Kasumi-1 (cell line): ENCODE measurements at regions not wholly inside any gene's neighbourhood (a gene's known extent, or its start where the extent isn't known, plus 50 kb on each side); places are given as distances from the start of the nearest gene placed in this dataset.
A peak's percentile ranks its signal among the peaks of the same experiment; 100 is the strongest.
"Not testable (repeated sequence)": the region's sequence is repeated elsewhere in the genome, so short reads cannot be mapped to it uniquely, and the experiment has no call there.

Source experiments
- DNase-seq, 2 experiments: peaks; one replicate each; lab custom pipeline; 2025; lab: John Stamatoyannopoulos, UW

DNA sequence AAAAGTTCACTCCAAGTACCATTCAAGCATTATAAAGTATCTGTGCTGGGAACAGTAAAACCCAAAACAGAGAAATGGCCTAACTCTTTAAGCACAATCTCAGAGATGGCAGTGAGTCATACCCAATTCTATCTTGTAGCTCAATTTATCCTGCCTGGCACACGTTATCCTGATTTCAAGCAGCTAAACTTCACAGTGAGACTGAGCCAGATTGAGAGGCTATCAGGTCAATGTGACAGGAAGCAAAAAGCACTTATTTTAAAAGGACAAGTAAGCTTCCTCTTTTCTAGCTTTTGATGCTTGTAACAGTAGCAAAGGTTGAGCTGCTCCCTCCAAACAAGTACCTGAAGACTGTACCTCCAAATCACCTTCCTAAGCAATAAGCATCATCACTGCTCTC lies 324.9 kb downstream of the NAF1 start:
- peak; percentile 12 to 20 for DNase-seq

DNA sequence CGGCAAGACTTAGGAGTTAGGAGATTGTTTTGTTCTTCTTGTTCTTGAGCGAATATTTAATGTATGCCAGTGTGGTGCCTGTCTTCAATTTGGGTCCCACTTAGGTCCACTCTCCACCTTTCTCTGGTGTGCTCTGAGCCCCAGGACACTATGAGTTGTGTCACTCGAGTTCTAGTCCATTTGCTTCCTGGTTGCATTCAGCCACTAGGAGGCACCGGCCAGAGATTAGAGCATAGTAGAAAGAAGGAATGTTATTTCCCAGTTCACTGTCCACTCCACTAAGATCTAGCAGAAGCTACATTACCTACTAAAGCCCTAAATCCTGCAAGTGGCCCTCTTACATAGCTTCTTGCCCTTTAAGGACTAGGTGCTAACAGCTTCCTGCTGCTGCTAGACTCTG lies 326.9 kb downstream of the NAF1 start:
- no peak for DNase-seq

DNA sequence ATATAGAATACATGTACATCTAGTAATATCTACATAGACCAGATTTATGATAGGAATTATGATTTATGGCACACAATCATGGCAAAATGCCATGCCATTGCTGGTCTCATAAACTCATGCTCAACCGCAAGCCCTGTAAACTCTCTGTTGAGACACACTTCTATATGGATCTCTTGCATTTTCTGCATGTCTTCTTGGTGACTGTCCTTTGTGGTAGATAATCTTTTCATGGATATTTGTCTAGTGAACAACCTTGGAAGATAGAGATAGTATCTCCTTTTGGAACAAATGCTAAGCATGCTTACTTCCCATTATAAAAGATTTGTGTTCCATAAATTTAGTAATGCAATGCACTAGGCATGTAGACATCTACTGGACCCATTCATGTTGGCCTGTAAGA lies 328.0 kb downstream of the NAF1 start:
- no peak for DNase-seq

DNA sequence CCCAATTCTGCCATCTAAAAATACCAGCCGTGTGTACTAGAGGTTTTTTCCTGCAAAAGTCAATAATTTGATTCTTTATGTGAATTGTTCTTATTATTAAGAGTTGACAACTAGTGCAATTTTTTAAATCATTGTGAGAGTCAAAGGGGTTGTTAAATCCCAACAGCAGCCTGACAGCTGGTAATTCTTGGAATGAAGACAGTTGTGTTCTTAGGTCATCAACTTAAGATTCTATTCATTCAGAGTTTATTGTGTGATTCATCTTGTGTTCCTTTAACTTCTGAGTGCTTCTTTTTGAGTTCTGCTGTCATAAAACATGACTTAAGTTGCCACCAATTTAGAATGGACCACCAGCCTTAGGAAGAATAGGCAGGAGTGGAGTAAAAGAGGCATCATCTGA lies 329.0 kb downstream of the NAF1 start:
- no peak for DNase-seq

DNA sequence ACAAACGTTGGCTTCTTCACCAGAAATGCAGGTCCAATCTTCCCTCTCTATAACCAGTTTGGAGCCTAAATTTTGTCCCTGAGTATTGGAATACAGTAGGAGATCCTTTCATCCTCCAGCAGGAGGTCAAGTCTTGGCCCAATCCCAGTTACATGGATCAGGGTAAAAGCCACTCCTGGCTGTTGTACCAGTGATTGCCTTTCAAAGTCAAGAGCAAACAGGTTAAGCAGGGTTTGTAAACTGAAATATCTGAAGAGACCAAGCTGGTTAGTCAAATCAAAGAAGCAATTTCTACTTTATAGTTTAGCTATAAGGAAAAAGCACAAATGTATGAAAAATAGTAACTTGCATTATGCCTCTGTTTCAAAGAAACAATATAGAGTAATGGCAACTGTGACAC lies 329.4 kb downstream of the NAF1 start:
- DNase-seq, result no peak

DNA sequence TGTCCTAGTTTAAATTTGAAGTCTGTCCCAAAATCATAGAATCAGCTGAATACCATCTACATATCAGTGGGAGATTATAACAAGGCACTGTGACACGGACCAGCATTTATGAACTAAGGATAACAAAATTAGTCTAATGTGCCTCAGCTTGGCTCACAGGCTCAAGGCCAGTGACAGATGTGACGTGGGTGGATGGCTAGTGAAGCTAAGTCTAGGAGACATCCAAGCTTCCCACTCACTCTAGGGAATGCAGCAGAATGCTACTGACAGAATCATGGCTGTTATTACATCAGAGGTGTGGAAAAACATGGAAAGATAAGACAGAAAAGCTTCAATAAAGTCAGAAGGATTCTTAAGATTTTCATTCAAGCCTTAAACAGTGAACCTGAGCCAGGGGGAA lies 329.9 kb downstream of the NAF1 start:
- DNase-seq, result no peak

DNA sequence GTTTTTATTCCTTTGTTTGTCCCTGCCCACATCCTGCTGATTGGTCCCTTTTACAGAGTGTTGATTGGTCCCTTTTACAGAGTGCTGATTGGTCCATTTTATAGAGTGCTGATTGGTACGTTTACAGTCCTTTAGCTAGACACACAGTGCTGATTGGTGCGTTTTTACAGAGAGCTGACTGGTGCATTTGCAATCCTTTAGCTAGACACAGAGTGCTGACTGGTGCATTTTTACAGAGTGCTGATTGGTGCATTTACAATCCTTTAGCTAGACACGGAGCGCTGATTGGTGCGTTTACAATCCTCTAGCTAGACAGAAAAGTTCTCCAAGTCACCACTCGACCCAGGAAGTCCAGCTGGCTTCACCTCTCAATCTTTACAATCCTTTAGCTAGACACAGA lies 330.4 kb downstream of the NAF1 start:
- DNase-seq, result not testable (repeated sequence)

DNA sequence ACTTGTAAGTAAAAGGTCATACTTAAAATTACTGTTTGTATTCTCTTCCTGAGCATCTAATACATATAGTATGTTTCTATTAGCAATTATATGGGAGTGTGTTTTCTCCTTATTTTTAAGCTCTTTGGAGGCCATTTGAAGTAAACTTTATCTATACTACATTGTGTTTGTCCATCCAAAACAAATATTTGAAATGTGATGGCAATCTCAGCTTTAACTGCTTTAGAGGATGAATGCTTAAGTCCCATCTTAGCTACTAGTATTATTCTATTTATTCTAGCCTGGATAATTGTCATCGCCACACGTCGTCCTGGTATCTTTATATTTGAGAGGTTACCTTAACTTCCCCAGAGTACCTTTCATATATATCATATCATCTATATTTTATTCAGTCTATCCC lies 335.8 kb downstream of the NAF1 start:
- DNase-seq, result no peak

DNA sequence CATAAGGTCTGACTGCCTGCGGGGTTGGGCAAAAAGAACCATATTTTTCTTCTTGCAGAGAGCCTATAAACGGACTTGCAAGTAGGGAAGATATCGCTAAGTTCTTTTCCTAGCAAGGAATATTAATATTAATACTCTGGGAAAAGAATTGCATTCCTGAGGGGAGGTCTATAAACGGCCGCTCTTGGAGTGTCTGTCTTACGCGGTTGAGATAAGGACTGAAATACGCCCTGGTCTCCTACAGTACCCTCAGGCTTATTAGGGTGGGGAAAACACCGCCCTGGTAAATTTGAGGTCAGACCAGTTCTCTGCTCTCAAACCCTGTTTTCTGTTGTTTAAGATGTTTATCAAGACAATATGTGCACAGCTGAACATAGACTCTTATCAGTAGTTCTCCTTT lies 349.3 kb downstream of the NAF1 start:
- not testable (repeated sequence) for DNase-seq

DNA sequence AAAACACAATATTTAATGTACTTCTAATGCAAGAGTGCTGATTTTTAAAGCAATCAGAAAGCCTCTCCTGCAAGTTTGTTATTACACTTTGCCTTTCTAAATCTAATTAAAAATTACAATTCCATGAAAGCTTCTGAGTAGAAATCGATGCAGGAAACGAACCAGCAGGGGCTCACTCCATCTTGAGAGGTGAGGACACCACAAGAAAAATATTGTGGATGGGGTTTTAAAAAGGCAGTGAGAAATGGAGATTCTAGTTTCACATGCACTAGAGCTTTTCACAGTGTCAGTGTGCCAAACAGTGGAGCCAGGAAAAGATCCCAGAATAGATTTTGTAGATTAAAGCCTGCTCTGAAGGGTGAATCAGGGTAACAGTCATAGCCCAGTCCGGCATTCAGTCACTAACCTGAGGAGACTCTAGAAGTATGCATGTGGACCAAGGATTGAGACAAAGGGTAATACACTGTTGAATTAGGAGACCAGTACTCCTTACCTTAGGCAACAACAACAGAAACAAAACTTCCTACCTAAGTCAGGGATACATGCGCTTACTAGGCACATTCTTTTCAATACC lies 362.3 kb downstream of the NAF1 start:
- DNase-seq, result no peak

DNA sequence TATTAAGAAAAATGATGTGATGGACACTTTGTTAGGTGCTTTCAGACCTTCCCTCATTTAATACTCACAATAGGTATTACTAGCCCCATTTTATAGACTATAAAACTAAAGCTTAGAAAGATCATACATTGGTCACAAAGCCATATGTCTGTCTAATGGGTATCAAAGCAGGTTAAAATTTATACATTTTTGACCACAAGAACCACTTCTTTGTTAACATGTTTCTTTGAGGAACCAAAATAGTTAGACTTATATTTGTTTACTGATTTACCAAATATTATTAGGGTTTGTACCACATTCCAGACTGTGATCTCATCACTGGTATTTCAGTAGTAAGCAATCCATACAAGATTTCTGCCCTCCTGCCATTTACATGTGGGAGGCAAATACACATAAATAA lies 363.3 kb downstream of the NAF1 start:
- no peak for DNase-seq

DNA sequence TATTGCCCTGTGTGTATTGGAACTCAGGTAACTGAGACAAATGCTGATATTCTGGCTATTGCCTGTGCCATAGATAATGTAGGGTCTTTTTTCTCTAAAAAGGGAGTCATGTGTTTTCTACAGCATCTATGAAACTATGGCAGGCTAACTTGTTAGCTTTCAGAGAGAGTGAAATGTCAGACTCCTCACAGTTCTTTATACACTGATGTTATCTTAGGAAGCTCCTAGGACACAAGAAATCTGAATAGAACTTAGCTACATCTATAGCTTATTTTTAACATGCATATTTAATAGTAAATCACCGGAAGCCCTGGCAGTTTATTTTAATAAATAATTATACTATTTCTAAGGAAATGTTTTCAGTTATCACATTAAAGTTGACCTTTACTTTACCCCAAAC lies 369.6 kb downstream of the NAF1 start:
- DNase-seq, result no peak

DNA sequence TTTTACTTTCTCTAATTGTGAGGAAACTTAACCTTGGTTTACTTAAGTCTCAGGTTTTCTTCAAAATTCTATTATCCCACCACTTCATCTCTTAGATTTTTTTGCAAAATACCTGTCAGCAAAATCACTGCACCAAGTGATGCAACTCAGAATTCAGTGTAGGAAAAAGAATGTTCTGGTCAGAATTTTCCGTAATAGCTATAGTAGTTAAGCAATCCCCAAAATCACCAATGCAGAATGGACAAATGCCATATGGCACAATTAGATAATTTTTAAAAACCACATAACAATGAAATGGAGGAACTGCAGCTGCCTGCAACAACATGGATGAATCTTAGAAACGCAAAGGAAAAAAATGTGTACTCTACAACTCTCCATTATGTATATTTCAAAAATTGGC lies 373.1 kb downstream of the NAF1 start:
- DNase-seq, result no peak

DNA sequence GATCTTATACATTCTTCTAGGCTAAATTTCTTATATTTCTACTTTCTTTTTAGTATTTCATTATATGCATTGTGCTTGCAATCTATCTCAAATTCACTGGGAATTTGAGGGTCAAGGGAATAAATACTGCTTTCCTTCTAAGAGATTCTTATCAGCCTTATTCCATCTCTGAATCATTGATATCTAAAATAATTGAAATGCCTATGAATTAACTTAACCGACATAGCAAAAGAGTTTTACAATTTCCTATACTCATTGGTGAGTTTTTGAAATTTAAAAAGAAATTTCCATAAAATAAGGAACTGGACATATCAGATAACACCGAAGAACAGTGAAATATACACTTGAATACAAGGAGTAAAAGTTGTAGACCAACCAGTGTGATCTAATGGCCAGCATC lies 373.7 kb downstream of the NAF1 start:
- no peak for DNase-seq

DNA sequence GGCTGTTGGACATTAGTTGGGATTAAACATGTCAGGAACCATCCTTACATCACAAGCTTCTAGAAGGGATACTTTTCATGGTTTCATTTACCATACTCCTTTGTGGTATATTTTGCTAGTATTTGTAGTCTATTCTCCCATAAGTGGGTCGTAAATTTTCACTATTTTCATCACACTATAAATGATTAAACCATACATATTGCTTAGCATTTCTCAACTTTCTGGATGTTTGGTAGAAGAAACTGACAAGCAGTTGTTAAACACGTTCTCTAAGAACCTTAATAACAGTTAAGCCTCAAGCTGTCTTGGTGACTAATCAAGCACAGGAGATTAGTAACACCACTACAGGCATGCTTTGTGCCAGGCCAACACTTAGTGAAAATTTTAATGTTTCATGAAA lies 375.5 kb downstream of the NAF1 start:
- DNase-seq, result no peak

DNA sequence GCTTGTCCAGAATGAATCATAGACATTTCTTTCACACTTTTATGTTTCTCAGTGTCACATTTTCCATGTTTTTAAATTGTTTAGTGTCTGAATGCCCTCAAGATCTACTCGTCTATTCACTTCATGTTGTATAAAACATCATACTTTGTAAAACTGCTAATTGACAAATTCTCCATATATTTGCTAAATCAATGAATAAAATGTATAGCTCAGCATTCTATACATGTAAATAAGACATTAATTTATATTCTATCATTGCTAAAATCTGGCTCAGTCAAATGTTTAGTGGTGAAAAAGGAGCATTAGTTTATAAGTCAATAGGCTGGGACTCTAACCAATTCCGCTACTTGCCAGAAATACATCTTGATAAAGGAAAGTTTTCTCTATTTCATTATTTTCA lies 379.6 kb downstream of the NAF1 start:
- DNase-seq, result no peak

DNA sequence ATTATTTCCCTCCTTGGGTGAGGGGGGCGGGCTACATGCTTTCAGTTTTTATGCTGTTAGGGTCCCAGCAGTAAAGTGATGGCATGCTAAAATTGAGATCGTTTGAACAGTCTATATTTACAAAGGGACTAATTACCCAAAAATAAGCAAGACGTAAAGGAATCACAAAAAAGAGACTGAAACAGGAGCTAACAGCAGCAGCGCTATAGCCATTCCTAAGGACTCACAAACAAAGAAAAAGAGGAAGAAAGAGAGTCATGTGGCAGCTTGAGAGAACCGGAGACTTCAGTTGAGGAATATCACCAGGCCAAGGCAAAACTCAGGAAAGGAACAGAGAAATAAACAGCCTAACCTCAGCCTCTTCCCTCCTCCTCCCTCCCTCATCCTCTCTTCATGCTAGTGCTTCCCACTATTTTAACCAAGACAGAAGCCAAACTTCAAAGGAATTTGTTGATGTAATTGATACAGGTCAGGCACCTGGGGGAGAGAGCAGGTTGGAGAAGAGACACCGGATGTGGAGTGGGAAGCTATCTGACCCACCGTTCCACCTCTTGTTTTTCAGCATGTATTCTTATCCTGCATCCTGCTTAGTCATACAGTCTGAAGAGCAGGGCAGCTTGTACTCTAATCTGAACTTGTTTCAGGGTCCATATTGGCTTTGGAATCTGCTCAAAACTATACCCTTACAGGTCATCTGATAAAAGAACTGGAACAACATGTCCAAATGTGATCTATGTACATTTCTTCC lies 383.7 kb downstream of the NAF1 start:
- no peak for DNase-seq

DNA sequence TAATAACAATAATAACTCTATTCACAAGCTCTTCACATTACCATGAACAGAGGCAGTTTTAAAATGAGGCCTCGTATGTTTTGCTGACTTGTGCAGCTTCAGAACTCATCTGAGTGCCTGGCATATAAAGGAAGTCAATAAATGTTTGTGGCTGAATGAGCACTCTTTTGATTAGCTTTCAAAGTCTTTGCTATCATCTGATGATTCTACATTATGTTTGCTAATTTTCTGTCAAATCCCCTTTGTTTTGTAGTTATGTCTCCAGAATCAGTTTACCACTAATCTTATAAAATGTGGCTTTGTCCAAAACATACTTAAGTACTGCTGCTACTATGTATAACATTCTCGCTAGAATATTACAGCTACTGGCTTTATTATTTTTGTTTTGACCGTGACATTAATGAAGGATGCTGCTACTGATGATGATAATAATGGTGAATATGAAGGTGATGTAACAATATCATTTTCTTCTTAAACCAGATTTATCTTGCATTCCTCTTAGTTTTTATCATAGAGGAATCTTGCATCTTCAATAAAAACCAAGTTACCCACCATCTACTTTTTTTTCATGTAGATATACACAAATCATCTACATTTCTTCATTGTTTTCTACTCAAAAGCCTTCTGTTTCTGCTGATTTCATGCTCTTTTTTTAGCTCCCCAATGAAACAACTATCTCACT lies 384.5 kb downstream of the NAF1 start:
- DNase-seq, result no peak

DNA sequence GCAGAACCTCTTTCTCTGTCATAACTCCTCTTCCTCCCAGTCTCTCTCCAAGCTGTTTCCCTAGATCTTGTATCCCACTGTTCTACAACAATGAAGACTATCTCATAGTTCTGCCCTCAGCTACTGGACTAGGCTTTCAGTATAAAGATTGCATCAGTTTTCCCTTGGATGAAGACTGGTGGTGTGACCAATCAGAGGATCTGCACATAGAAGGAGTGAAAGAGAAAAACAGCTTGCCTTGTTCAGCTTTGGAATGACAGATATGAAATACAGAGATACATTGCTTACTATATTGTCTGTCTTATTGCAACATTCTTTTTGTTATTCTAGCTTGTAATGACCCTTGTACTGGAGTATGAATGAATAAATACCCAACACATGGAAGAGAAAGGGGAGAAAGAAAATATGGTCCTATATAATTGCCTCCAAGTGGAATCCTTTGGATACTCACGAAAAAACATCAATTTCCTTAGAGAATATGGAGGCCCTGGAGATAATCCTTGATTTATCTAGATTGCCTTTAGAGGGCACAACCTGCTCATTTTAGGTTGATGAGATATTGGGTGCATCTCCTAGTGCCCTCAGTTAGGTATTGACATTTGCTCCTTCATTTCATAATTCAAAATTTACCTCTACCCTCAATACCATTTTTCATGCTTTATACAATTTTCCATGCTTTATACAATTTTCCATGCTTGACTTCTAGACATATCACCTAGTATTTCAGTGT lies 395.8 kb downstream of the NAF1 start:
- DNase-seq, result no peak

DNA sequence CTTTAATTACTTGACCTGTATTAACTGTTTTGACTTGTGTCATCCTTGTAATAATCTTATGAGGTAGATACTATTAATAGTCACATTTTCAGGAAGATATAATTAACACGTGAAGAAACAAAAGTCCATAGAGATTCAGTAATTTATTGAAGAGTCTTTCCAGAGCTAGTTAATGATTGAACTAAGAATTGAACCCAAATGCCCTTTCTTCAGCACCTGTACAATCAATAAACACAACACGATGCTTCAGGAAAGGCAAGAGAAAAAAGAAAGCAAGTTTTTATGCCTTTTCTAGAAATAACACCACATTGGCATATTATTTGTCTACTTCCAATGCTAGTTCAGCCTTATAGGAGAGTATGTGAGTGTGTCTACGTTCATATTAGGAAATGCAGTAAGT lies 399.6 kb downstream of the NAF1 start:
- DNase-seq, result no peak

DNA sequence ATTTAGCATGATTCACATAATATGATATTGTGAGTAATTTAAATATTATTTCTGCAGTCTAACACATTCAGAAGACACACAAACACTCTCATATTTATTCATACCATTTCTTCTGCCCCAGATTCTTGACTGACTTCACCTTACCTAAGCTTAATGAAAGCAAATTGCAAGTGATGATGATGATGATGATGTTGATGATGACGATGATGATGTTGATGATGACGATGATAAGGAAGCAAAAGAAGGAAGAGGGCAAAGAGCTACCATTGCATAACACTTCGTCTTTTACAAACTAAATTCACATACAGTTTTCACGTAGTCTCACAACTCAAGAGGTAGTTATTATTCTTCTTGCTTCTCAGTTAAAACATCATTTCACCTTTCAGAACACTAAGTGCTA lies 404.7 kb downstream of the NAF1 start:
- no peak for DNase-seq

DNA sequence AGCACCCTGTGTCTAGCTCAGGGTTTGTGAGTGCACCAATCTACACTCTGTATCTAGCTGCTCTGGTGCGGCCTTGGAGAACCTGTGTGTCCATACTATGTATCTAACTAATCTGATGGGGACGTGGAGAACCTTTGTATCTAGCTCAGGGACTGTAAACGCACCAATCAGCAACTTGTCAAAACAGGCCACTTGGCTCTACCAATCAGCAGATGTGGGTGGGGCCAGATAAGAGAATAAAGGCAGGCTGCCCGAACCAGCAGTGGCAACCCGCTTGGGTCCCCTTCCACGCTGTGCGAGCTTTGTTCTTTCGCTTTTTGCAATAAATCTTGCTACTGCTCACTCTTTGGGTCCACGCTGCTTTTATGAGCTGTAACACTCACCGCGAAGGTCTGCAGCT lies 426.5 kb downstream of the NAF1 start:
- not testable (repeated sequence) for DNase-seq

DNA sequence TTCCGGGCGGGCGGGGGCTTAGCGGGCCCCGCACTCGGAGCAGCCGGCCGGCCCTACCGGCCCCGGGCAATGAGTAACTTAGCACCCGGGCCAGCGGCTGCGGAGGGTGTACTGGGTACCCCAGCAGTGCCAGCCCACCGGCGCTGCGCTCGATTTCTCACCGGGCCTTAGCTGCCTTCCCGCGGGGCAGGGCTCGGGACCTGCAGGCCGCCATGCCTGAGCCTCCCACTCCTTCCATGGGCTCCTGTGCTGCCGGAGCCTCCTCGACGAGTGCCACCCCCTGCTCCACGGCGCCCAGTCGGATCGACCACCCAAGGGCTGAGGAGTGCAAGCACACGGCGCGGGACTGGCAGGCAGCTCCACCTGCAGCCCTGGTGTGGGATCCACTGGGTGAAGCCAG lies 427.1 kb downstream of the NAF1 start:
- DNase-seq, result not testable (repeated sequence)
